GM18519 (cell line): ENCODE measurements at regions not wholly inside any gene's neighbourhood (a gene's known extent, or its start where the extent isn't known, plus 50 kb on each side); places are given as distances from the start of the nearest gene placed in this dataset.
"Not testable (repeated sequence)": the region's sequence is repeated elsewhere in the genome, so short reads cannot be mapped to it uniquely, and the experiment has no call there.

Source experiments
- ATAC-seq: cut with Tn5 transposase; IDR thresholded peaks from one replicate; pipeline ENCODE4 v1.9.1; 2021; ENCODE audit warnings: mild to moderate bottlenecking, moderate library complexity; ENCODE audit not compliant: unreplicated experiment, low FRiP score

GRCh38 chr2:160550048-160550447, 56.4 kb upstream of the RBMS1 start:
- no peak for ATAC-seq

GRCh38 chr2:160551259-160551658, 57.7 kb upstream of the RBMS1 start:
- no peak for ATAC-seq

- no peak for ATAC-seq
Observed at GRCh38 chr2:160555420-160556071, 61.9 kb upstream of the RBMS1 start.

GRCh38 chr2:160557903-160558302, 64.3 kb upstream of the RBMS1 start:
- no peak for ATAC-seq

GRCh38 chr2:160558531-160558930, 64.9 kb upstream of the RBMS1 start:
- ATAC-seq, result no peak

DNA sequence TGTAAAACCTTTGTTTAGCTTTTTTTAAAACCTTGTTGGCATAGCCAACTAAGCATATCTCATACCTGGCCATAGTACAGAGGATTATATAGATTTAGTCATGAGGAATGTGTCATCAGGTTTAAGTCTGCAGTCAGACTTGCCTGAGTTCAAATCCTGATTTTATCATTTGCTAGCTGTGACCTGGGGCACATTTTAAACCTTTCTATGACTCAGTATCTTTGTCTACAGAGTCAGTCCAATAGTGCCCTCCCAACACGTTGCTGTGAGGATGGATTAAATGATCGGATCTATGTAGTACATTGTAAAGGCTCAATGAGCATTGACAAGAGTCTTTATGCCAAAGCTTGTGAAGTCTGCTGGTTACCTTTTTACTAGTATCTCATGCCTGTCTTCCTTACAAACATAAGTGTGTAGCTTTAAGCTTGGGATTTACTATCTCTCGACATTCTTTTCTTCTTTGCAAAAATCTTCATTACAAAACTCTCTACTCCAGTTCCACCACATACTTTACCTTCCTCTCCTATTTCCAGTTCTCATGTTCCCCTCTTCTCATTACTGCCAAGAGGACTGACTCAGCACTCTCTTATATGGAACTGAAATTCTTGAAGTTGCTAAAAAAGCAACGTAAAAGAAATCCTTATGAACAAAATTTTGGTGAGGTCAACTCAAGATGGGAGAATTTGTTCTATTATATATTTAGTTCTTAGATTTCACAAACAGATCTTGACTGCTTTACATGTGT, 68.1 kb upstream of the RBMS1 start:
- no peak for ATAC-seq

GRCh38 chr2:160562730-160563129, 69.1 kb upstream of the RBMS1 start:
- ATAC-seq, result no peak

- no peak for ATAC-seq
Observed at GRCh38 chr2:160564591-160564990, 71.0 kb upstream of the RBMS1 start.

GRCh38 chr2:160565099-160565845, 71.7 kb upstream of the RBMS1 start:
- no peak for ATAC-seq

GRCh38 chr2:160566717-160567116, 73.1 kb upstream of the RBMS1 start:
- ATAC-seq, result no peak

- no peak for ATAC-seq
Observed at GRCh38 chr2:160568856-160569255, 75.2 kb upstream of the RBMS1 start.

GRCh38 chr2:160570376-160570775, 76.8 kb upstream of the RBMS1 start:
- no peak for ATAC-seq

GRCh38 chr2:160574468-160575140, 81.0 kb upstream of the RBMS1 start:
- ATAC-seq, result no peak

DNA sequence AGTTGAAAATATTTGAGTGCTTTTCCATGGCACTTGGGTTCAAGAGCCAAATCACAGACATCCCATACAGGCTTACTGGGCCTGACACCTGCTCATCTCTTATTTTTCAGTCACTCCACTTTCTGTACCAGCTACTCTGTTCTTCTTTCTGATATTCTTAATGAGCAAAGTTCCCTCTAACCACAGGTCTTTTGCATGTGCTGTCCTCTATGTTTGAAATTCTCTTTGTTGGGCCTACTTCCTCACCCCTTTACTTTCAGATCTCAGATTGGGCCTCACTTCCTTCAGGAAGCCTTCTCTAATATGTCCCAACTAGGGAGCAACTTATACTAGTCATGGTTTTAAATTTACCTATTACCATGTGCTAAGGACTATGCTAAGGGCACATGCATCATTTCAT, 81.8 kb upstream of the RBMS1 start:
- ATAC-seq, result peak; percentile 57

DNA sequence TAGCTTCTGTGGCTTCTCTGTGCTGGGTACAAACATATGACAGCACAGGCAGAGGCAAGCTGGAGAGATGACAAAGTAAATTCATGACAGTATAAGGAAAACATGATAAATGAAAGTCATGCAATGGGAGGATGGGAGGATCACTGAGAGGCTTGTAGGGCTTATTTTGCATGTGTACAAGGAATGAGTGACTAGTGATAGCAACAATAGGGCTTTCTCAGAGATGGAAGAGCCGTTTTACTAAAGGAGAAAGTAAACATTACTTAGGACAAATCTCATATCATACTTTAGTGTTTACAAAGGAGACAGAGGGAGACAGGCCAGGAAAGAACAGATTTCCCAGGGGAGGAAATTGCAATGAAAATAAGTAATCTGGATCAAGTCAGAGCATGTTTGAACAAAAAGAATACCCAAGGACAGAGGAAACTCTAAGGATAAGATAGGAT, 82.5 kb upstream of the RBMS1 start:
- no peak for ATAC-seq

GRCh38 chr2:160577081-160577480, 83.5 kb upstream of the RBMS1 start:
- ATAC-seq, result not testable (repeated sequence)

- ATAC-seq, result no peak
Observed at GRCh38 chr2:160581035-160581434, 87.4 kb upstream of the RBMS1 start.

DNA sequence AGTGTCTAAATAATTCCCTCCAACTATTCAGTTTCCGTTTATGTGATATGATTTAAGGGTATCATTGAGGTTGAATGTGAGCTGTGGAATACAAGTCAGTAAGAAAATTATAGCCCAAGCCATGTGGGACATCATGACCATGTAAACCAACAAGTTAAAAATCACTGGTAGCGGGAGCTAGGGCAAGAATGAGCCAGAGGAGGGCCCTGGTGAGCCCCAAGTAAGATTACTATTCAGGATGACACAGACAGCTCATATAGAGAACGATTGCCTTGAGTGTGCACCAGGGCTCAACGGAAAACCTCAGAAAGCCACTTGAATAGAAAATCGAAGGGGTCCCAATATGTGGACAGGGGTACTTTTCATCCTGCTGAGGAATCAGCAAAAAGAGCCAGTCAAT, 87.8 kb upstream of the RBMS1 start:
- ATAC-seq, result no peak

GRCh38 chr2:160582081-160582480, 88.5 kb upstream of the RBMS1 start:
- no peak for ATAC-seq

- no peak for ATAC-seq
Observed at GRCh38 chr2:160582490-160583145, 89.0 kb upstream of the RBMS1 start.
